HepG2 (cell line): ENCODE measurements at regions not wholly inside any gene's neighbourhood (a gene's known extent, or its start where the extent isn't known, plus 50 kb on each side); places are given as distances from the start of the nearest gene placed in this dataset.

Source experiments
- HOXA7 ChIP-seq: sonication (generic); formaldehyde crosslinking; IDR thresholded peaks from 2 replicates; pipeline ENCODE4 v1.8.1; 2022; ENCODE audit warnings: mild to moderate bottlenecking, missing genetic modification reagents, moderate library complexity
- RFXAP ChIP-seq: sonication (generic); formaldehyde crosslinking; IDR thresholded peaks from 2 replicates; pipeline ENCODE4 v1.4.0; 2020; ENCODE audit warnings: missing genetic modification reagents, borderline replicate concordance
- RXRB ChIP-seq: IDR thresholded peaks from 2 replicates; pipeline ENCODE4 v1.6.1; 2016; ENCODE audit warnings: borderline replicate concordance, missing genetic modification reagents, missing compliant biosample characterization
- SALL1 ChIP-seq: sonication (generic); formaldehyde crosslinking; IDR thresholded peaks from 2 replicates; pipeline ENCODE4 v1.8.0; 2022; ENCODE audit warnings: mild to moderate bottlenecking, missing genetic modification reagents
- SETDB1 ChIP-seq: sonication (generic); formaldehyde crosslinking; IDR thresholded peaks from 2 replicates; pipeline ENCODE4 v1.5.1; 2020; ENCODE audit warnings: missing genetic modification reagents, mild to moderate bottlenecking, borderline replicate concordance
- SMAD9 ChIP-seq: sonication (generic); formaldehyde crosslinking; IDR thresholded peaks from 2 replicates; pipeline ENCODE4 v1.5.1; 2020; ENCODE audit warnings: mild to moderate bottlenecking, missing genetic modification reagents
- SMARCE1 ChIP-seq: fragments of 450-650 bp; IDR thresholded peaks from 2 replicates; pipeline ENCODE4 v1.6.1; 2017; ENCODE audit warnings: borderline replicate concordance
- SOX6 ChIP-seq, 2 experiments: fragments of 450-650 bp in 1 of 2; sonication (generic) in 1 of 2; formaldehyde crosslinking in 1 of 2; IDR thresholded peaks; 2 replicates each; pipeline versions ENCODE4 v1.4.0 to v1.6.1; 2017 to 2020; ENCODE audit warnings: antibody characterized with exemption in 1 of 2, mild to moderate bottlenecking in 1 of 2, missing genetic modification reagents in 1 of 2
- SP1 ChIP-seq, 2 experiments: fragments of 450-650 bp in 1 of 2; sonication (generic) in 1 of 2; formaldehyde crosslinking in 1 of 2; IDR thresholded peaks; 2 replicates each; pipeline versions ENCODE4 v1.4.0 to v1.6.1; 2016 to 2020; ENCODE audit warnings: missing genetic modification reagents in 1 of 2
- YEATS4 ChIP-seq: sonication (generic); formaldehyde crosslinking; IDR thresholded peaks from 2 replicates; pipeline ENCODE4 v1.4.0; 2020; ENCODE audit warnings: missing genetic modification reagents, borderline replicate concordance
- ZBED4 ChIP-seq: sonication (generic); formaldehyde crosslinking; IDR thresholded peaks from 2 replicates; pipeline ENCODE4 v1.4.0; 2020; ENCODE audit warnings: missing genetic modification reagents, borderline replicate concordance
- ZNF335 ChIP-seq: sonication (generic); formaldehyde crosslinking; IDR thresholded peaks from 2 replicates; pipeline ENCODE4 v1.4.0; 2020; ENCODE audit warnings: missing genetic modification reagents
- ZNF546 ChIP-seq: sonication (generic); formaldehyde crosslinking; conservative IDR thresholded peaks from 2 replicates; pipeline ENCODE4 v1.8.1; 2023; ENCODE audit warnings: mild to moderate bottlenecking, missing genetic modification reagents
- ZNF574 ChIP-seq: sonication (generic); formaldehyde crosslinking; IDR thresholded peaks from 2 replicates; pipeline ENCODE4 v1.4.0; 2020; ENCODE audit warnings: missing genetic modification reagents
- TF ChIP-seq, protein P1 (sequence below): sonication (generic); formaldehyde crosslinking; IDR thresholded peaks from 2 replicates; pipeline ENCODE4 v1.4.0; 2020; ENCODE audit warnings: low read depth, missing genetic modification reagents
- TF ChIP-seq, protein P2 (sequence below): sonication (generic); formaldehyde crosslinking; IDR thresholded peaks from 2 replicates; pipeline ENCODE4 v1.5.0; 2020; ENCODE audit warnings: missing genetic modification reagents

GRCh38 chr6:109236115-109237076 is 141.1 kb downstream of the CEP57L1 start (continued):
- TF ChIP-seq RFXAP (CRISPR knock-in tag), result no peak
- no peak for TF ChIP-seq ZNF546 (CRISPR knock-in tag)
- peak; percentile 53 for TF ChIP-seq SALL1 (CRISPR knock-in tag)
- TF ChIP-seq SOX6 (IDR thresholded peaks at IDR 0.05), result no peak
- peak; percentile 43; the same call in 1 of the 2 replicates for TF ChIP-seq SOX6 (CRISPR knock-in tag; IDR thresholded peaks at IDR 0.05)
- no peak for TF ChIP-seq HOXA7
- no peak for TF ChIP-seq YEATS4 (CRISPR knock-in tag)
- TF ChIP-seq SETDB1 (CRISPR knock-in tag), result no peak
- no peak for TF ChIP-seq SP1 (IDR thresholded peaks at IDR 0.05)
- TF ChIP-seq SP1 (CRISPR knock-in tag; IDR thresholded peaks at IDR 0.05), result no peak
- TF ChIP-seq ZBED4 (CRISPR knock-in tag), result no peak
- no peak for TF ChIP-seq SMAD9 (CRISPR knock-in tag)
- TF ChIP-seq ZNF335 (CRISPR knock-in tag), result no peak
- peak; percentile 26; the same call in 1 of the 2 replicates for TF ChIP-seq RXRB
- TF ChIP-seq SMARCE1, result no peak
- TF ChIP-seq, protein P1, sequence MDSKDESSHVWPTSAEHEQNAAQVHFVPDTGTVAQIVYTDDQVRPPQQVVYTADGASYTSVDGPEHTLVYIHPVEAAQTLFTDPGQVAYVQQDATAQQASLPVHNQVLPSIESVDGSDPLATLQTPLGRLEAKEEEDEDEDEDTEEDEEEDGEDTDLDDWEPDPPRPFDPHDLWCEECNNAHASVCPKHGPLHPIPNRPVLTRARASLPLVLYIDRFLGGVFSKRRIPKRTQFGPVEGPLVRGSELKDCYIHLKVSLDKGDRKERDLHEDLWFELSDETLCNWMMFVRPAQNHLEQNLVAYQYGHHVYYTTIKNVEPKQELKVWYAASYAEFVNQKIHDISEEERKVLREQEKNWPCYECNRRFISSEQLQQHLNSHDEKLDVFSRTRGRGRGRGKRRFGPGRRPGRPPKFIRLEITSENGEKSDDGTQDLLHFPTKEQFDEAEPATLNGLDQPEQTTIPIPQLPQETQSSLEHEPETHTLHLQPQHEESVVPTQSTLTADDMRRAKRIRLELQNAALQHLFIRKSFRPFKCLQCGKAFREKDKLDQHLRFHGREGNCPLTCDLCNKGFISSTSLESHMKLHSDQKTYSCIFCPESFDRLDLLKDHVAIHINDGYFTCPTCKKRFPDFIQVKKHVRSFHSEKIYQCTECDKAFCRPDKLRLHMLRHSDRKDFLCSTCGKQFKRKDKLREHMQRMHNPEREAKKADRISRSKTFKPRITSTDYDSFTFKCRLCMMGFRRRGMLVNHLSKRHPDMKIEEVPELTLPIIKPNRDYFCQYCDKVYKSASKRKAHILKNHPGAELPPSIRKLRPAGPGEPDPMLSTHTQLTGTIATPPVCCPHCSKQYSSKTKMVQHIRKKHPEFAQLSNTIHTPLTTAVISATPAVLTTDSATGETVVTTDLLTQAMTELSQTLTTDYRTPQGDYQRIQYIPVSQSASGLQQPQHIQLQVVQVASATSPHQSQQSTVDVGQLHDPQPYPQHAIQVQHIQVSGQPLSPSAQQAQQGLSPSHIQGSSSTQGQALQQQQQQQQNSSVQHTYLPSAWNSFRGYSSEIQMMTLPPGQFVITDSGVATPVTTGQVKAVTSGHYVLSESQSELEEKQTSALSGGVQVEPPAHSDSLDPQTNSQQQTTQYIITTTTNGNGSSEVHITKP (CRISPR knock-in tag), result no peak
- TF ChIP-seq ZNF574 (CRISPR knock-in tag), result no peak
- TF ChIP-seq, protein P2, sequence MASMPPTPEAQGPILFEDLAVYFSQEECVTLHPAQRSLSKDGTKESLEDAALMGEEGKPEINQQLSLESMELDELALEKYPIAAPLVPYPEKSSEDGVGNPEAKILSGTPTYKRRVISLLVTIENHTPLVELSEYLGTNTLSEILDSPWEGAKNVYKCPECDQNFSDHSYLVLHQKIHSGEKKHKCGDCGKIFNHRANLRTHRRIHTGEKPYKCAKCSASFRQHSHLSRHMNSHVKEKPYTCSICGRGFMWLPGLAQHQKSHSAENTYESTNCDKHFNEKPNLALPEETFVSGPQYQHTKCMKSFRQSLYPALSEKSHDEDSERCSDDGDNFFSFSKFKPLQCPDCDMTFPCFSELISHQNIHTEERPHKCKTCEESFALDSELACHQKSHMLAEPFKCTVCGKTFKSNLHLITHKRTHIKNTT (CRISPR knock-in tag), result no peak
